ENCODE measurements at regions not wholly inside any gene's neighbourhood (a gene's known extent, or its start where the extent isn't known, plus 50 kb on each side); places are given as distances from the start of the nearest gene placed in this dataset.

DNA sequence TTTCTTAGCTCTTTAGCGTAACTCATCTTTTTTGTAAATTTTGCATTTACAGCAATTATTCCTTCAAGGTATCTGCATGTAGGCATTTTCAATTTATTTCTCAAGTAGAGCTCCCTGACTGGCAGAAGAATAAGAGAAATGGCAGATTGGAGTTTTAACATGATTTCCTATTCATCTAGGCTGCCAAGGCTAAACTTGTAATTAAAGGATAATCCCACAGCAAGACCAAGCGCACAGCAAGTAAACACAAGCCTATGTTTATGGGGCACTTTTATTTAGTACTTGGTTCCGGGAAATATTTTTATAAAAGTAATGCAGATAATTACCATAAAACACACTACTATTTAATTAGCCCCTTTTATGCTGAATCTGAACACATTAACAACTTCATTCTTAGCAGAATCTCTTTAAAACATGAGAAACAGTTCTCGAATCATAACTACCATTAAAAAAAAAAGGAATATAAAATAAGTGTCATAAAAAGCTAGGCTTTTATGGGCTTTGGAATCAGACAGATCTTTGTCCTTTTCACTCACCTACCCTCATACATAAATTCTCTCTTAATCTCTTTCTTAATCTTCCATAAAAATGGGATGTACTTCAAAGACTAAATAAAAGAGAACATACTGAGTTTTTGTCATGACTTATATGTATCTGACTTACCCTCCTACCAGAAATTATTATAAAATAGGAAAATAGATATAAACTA lies 961.6 kb upstream of the MIR17HG start:
- Histone ChIP-seq H3K79me2 (ENCODE audit: control insufficient read depth, insufficient read depth, low read length, poor library complexity) (no peaks in the 10 kb centered on the region), H3K27ac (ENCODE audit: low read depth, low read length) (no peak overlapping the region), H3K14ac (ENCODE audit: low read length) (no peak overlapping the region), H3K4me3 (ENCODE audit: low read depth, low read length) (no peak overlapping the region), H2AFZ (ENCODE audit: insufficient read depth, low read length, poor library complexity) (no peak overlapping the region), H2BK12ac (ENCODE audit: low read length) (no peak overlapping the region), H3K36me3 (ENCODE audit: control insufficient read depth in 1 of 2, insufficient read depth in 2 of 2, low read length in 2 of 2) (no peaks in the 10 kb centered on the region), H3K23ac (ENCODE audit: low read length) (no peak overlapping the region), H3K9me3 (ENCODE audit: insufficient read depth, low read depth, low read length) (no peaks in the 10 kb centered on the region), H4K91ac (ENCODE audit: low read depth, low read length) (no peak overlapping the region), H4K8ac (ENCODE audit: low read depth, low read length) (no peak overlapping the region), H3K4me2 (ENCODE audit: low read length) (no peak overlapping the region), H2AK5ac (ENCODE audit: low read length) (no peak overlapping the region), H4K12ac (ENCODE audit: low read depth, low read length) (no peak overlapping the region), H3K9ac (ENCODE audit: low read length) (no peak overlapping the region), H3K79me1 (ENCODE audit: low read length) (no peaks in the 10 kb centered on the region), H3K4me1 (ENCODE audit: control insufficient read depth in 1 of 2, insufficient read depth in 2 of 2, low read length in 2 of 2) (no peaks in the 10 kb centered on the region), H3K27me3 (ENCODE audit: insufficient read depth, low read length) (no peaks in the 10 kb centered on the region), H3K4ac (ENCODE audit: low read depth, low read length) (no peak overlapping the region), H2BK120ac (ENCODE audit: insufficient read depth, low read length, poor library complexity) (no peak overlapping the region), H2BK5ac (ENCODE audit: low read depth, low read length, poor library complexity) (no peak overlapping the region), H3K18ac (ENCODE audit: low read length) (no peak overlapping the region)
- no CpG with 5 or more reads among the region's 4 CpGs for WGBS (ENCODE audit: extremely low coverage, insufficient coverage, insufficient read length)
- no peak for DNase-seq

GRCh38 chr13:90388887-90389452 lies 958.5 kb upstream of the MIR17HG start:
- H3K4me1 ChIP-seq (ENCODE audit: control insufficient read depth in 1 of 2, insufficient read depth in 2 of 2, low read length in 2 of 2): no peaks in the 10 kb centered on the region
- H4K91ac ChIP-seq (ENCODE audit: low read depth, low read length): no peak overlapping the region
- no peak overlapping the region for H3K4me2 ChIP-seq (ENCODE audit: low read length)
- no peaks in the 10 kb centered on the region for H3K9me3 ChIP-seq (ENCODE audit: insufficient read depth, low read depth, low read length)
- WGBS (ENCODE audit: extremely low coverage, insufficient coverage, insufficient read length): no CpG with 5 or more reads among the region's 2 CpGs
- H3K14ac ChIP-seq (ENCODE audit: low read length): no peak overlapping the region
- H3K27ac ChIP-seq (ENCODE audit: low read depth, low read length): no peak overlapping the region
- H2BK5ac ChIP-seq (ENCODE audit: low read depth, low read length, poor library complexity): no peak overlapping the region
- no peak overlapping the region for H4K12ac ChIP-seq (ENCODE audit: low read depth, low read length)
- H3K4me3 ChIP-seq (ENCODE audit: low read depth, low read length): no peak overlapping the region
- no peaks in the 10 kb centered on the region for H3K79me1 ChIP-seq (ENCODE audit: low read length)
- no peak overlapping the region for H2BK120ac ChIP-seq (ENCODE audit: insufficient read depth, low read length, poor library complexity)
- H2AFZ ChIP-seq (ENCODE audit: insufficient read depth, low read length, poor library complexity): no peak overlapping the region
- H4K8ac ChIP-seq (ENCODE audit: low read depth, low read length): no peak overlapping the region
- H3K36me3 ChIP-seq (ENCODE audit: control insufficient read depth in 1 of 2, insufficient read depth in 2 of 2, low read length in 2 of 2): no peaks in the 10 kb centered on the region
- DNase-seq: no peak
- no peak overlapping the region for H3K18ac ChIP-seq (ENCODE audit: low read length)
- H3K23ac ChIP-seq (ENCODE audit: low read length): no peak overlapping the region
- no peak overlapping the region for H2BK12ac ChIP-seq (ENCODE audit: low read length)
- no peak overlapping the region for H3K9ac ChIP-seq (ENCODE audit: low read length)
- no peaks in the 10 kb centered on the region for H3K79me2 ChIP-seq (ENCODE audit: control insufficient read depth, insufficient read depth, low read length, poor library complexity)
- no peak overlapping the region for H2AK5ac ChIP-seq (ENCODE audit: low read length)
- H3K4ac ChIP-seq (ENCODE audit: low read depth, low read length): no peak overlapping the region
- no peaks in the 10 kb centered on the region for H3K27me3 ChIP-seq (ENCODE audit: insufficient read depth, low read length)

- H3K4ac ChIP-seq (ENCODE audit: low read depth, low read length): no peak overlapping the region
- no CpG with 5 or more reads among the region's 2 CpGs for whole genome bisulfite sequencing (ENCODE audit: extremely low coverage, insufficient coverage, insufficient read length)
- no peak overlapping the region for H2BK5ac ChIP-seq (ENCODE audit: low read depth, low read length, poor library complexity)
- H3K23ac ChIP-seq (ENCODE audit: low read length): no peak overlapping the region
- H3K4me1 ChIP-seq (ENCODE audit: control insufficient read depth in 1 of 2, insufficient read depth in 2 of 2, low read length in 2 of 2): no peaks in the 10 kb centered on the region
- no peak overlapping the region for H3K4me2 ChIP-seq (ENCODE audit: low read length)
- no peak overlapping the region for H2AFZ ChIP-seq (ENCODE audit: insufficient read depth, low read length, poor library complexity)
- DNase-seq: no peak
- H3K18ac ChIP-seq (ENCODE audit: low read length): no peak overlapping the region
- H3K9me3 ChIP-seq (ENCODE audit: insufficient read depth, low read depth, low read length): no peaks in the 10 kb centered on the region
- no peak overlapping the region for H3K14ac ChIP-seq (ENCODE audit: low read length)
- no peak overlapping the region for H4K8ac ChIP-seq (ENCODE audit: low read depth, low read length)
- H4K12ac ChIP-seq (ENCODE audit: low read depth, low read length): no peak overlapping the region
- no peak overlapping the region for H2AK5ac ChIP-seq (ENCODE audit: low read length)
- no peak overlapping the region for H2BK120ac ChIP-seq (ENCODE audit: insufficient read depth, low read length, poor library complexity)
- H3K9ac ChIP-seq (ENCODE audit: low read length): no peak overlapping the region
- no peaks in the 10 kb centered on the region for H3K79me1 ChIP-seq (ENCODE audit: low read length)
- H3K4me3 ChIP-seq (ENCODE audit: low read depth, low read length): no peak overlapping the region
- no peak overlapping the region for H2BK12ac ChIP-seq (ENCODE audit: low read length)
- H4K91ac ChIP-seq (ENCODE audit: low read depth, low read length): no peak overlapping the region
- H3K27ac ChIP-seq (ENCODE audit: low read depth, low read length): no peak overlapping the region
- H3K79me2 ChIP-seq (ENCODE audit: control insufficient read depth, insufficient read depth, low read length, poor library complexity): no peaks in the 10 kb centered on the region
- no peaks in the 10 kb centered on the region for H3K27me3 ChIP-seq (ENCODE audit: insufficient read depth, low read length)
- H3K36me3 ChIP-seq (ENCODE audit: control insufficient read depth in 1 of 2, insufficient read depth in 2 of 2, low read length in 2 of 2): no peaks in the 10 kb centered on the region
These were observed 958.0 kb upstream of the MIR17HG start for GRCh38 chr13:90389537-90389936.

DNA sequence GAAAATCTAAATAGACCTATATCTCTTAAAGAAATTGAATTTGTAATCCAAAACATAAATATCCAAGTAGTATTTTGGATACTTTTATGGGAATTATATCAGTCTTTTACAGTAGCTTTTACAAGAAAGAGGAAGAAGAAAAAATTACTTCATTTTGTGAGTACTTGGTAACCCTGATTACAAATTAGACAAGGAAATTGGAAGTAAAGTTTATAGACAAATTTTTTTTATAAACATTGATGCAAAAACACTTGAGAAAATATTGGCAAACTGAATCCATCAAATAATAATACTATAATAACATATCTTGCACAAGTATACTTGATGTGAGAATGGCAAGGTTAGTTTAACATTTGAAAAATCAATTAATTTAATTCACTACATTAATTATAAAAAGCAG lies 954.1 kb upstream of the MIR17HG start:
- Histone ChIP-seq H2BK5ac (ENCODE audit: low read depth, low read length, poor library complexity) (no peak overlapping the region), H4K91ac (ENCODE audit: low read depth, low read length) (no peak overlapping the region)

More for the DNA sequence above, 954.1 kb upstream of the MIR17HG start:
- Histone ChIP-seq H3K4me2 (ENCODE audit: low read length) (no peak overlapping the region), H3K14ac (ENCODE audit: low read length) (no peak overlapping the region), H2AFZ (ENCODE audit: insufficient read depth, low read length, poor library complexity) (no peak overlapping the region), H3K36me3 (ENCODE audit: control insufficient read depth in 1 of 2, insufficient read depth in 2 of 2, low read length in 2 of 2) (no peaks in the 10 kb centered on the region), H3K27me3 (ENCODE audit: insufficient read depth, low read length) (no peaks in the 10 kb centered on the region), H4K8ac (ENCODE audit: low read depth, low read length) (no peak overlapping the region), H3K4me3 (ENCODE audit: low read depth, low read length) (no peak overlapping the region), H2BK12ac (ENCODE audit: low read length) (no peak overlapping the region), H4K12ac (ENCODE audit: low read depth, low read length) (no peak overlapping the region), H2AK5ac (ENCODE audit: low read length) (no peak overlapping the region), H3K79me1 (ENCODE audit: low read length) (no peaks in the 10 kb centered on the region), H3K79me2 (ENCODE audit: control insufficient read depth, insufficient read depth, low read length, poor library complexity) (no peaks in the 10 kb centered on the region), H3K23ac (ENCODE audit: low read length) (no peak overlapping the region), H2BK120ac (ENCODE audit: insufficient read depth, low read length, poor library complexity) (no peak overlapping the region), H3K9me3 (ENCODE audit: insufficient read depth, low read depth, low read length) (no peaks in the 10 kb centered on the region), H3K4ac (ENCODE audit: low read depth, low read length) (no peak overlapping the region), H3K27ac (ENCODE audit: low read depth, low read length) (no peak overlapping the region), H3K9ac (ENCODE audit: low read length) (no peak overlapping the region), H3K4me1 (ENCODE audit: control insufficient read depth in 1 of 2, insufficient read depth in 2 of 2, low read length in 2 of 2) (no peaks in the 10 kb centered on the region), H3K18ac (ENCODE audit: low read length) (no peak overlapping the region)
- DNase-seq: no peak

Data from trophoblast cell (in vitro differentiated cells and primary cell).